Hepatocyte (in vitro differentiated cells): ENCODE measurements at regions not wholly inside any gene's neighbourhood (a gene's known extent, or its start where the extent isn't known, plus 50 kb on each side); places are given as distances from the start of the nearest gene placed in this dataset.

Experiments used
- CTCF ChIP-seq: fragments of 200-600 bp; sonication (generic); IDR thresholded peaks from 2 replicates; pipeline ENCODE4 v1.5.1; 2016; ENCODE audit warnings: antibody characterized with exemption, mild to moderate bottlenecking; ENCODE audit not compliant: poor library complexity
- EZH2 ChIP-seq: fragments of 200-600 bp; sonication (generic); IDR thresholded peaks from 2 replicates; pipeline ENCODE4 v1.6.1; 2016; ENCODE audit warnings: antibody characterized with exemption, mild to moderate bottlenecking, borderline replicate concordance
- EZH2phosphoT487 ChIP-seq: fragments of 200-600 bp; sonication (generic); IDR thresholded peaks from one replicate; pipeline ENCODE4 v1.6.1; 2018; ENCODE audit warnings: antibody characterized with exemption, mild to moderate bottlenecking, low read depth, moderate library complexity; ENCODE audit not compliant: unreplicated experiment, severe bottlenecking

- TF ChIP-seq EZH2 (no peak), CTCF (no peak), EZH2phosphoT487 (no peak)
Measured at GRCh38 chr5:2071562-2071961, 188.8 kb upstream of the IRX4 start.
